ENCODE measurements at regions not wholly inside any gene's neighbourhood (a gene's known extent, or its start where the extent isn't known, plus 50 kb on each side); places are given as distances from the start of the nearest gene placed in this dataset.
"Not testable (repeated sequence)": the region's sequence is repeated elsewhere in the genome, so short reads cannot be mapped to it uniquely, and the experiment has no call there.

DNA sequence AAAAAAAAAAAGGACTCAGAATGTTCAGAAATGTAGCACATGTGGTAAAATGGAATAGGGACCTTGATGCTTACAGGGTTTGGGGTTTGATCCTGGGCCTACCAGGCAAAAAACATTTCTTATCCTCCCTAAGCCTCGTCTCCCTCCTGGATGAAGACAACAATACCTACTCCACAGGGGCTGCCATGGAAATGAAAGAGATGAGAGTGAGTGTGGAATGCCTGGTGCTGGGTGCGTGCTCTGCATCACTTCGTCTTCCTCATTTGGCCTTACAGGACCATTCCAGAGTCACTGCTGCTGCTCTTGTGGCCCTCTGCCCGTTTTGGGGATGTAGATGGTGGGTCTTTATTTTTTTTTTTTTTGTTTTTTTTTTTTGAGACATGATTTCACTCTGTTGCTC lies 692.9 kb upstream of the EEF2KMT start:
- ChIA-PET POLR2A (no interaction called here), CTCF (no interaction called here)

DNA sequence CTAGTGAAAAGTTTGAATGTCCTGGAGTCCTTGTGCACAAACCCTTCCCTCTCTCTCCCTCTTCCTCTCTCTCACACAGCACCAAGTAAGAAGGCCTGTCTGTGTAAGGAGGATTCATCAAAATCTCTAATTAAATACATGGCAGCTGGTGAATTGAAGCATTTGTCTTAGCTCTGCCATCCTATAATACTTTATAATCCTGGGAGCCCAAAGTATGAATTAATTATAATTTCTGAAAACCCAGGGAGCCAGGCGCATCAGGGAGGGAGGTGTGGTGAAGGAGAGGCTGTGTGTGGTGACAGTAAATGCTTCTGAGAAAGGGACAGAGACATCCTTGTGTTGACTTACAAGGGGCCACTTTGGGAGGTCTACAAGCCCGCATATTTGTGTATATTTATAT lies 691.4 kb upstream of the EEF2KMT start:
- ChIA-PET CTCF (no interaction called here), POLR2A (no interaction called here)

DNA sequence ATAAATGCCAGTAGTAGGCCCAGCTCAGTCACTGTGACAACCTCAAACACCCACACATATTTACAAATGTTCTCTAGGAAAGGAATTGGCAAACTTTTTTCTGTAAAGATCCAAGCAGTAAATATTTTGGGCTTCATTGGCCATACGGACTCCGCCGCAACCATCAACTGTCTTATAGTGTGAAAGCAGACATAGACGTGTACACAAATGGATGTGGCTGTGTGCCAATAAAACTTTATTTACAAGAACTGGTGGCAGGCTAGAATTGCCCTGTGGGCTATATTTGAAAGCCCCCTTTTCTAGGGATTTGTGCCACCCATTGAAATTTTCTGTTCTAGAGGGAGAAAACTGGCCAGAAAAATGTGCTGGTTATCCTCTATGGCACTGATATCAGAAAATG lies 683.8 kb upstream of the EEF2KMT start:
- ChIA-PET CTCF (no interaction called here), POLR2A (no interaction called here)

DNA sequence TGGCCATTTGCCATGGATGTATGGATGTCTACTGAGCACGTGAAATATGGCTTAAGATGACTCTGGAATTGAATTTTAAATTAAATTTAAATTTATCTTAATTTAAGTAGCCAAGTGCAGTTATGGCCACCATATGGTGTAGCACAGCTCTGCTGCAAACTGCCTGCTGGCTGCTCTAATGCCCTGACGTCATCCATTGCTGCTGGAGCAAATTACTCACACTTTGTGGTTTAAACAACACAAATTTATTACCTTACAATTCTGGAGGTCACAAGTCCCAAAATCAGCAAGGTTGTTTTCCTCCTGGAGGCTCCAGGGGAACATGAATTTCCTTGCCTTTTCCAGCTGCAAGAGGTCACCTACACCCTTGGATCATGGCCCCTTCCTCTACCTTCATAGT lies 679.3 kb upstream of the EEF2KMT start:
- POLR2A ChIA-PET: no interaction called here
- CTCF ChIA-PET: no interaction called here

DNA sequence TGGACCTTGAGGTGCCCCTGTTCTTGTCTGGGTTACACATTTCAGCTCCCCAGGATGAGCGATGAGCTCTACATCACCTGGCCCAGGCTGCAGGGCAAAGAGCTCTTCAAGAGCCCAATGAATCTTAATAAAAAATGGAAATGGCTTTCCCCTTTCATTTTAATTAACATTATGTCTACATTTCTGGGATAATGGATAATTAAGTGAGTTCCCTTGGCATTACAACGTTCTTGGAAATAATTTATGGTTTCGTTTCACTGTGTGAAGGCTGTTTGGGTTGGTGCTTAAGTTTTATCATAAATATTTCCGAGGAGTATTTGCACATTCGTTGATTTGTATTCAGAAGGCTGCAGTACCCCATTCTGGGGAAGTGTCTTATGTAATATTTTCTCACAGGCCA lies 678.3 kb upstream of the EEF2KMT start:
- POLR2A ChIA-PET: no interaction called here
- CTCF ChIA-PET: no interaction called here

DNA sequence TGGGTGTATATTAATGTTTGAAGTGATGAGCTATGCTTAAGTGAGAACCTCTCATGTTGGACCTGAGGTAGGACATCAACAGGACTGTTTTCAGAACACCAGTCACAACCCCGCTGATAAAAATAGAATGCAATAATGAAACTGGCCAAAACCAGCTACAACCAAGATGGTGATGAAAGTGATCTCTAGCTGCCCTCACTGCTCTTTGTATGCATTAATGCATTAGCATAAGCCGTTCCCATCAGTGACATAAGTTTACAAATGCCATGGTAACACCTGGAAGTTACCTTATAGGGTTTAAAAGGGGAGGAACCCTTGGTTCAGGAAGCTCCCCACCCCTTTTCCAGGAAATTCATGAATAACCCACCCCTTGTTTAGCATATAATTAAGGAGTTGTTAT lies 672.5 kb upstream of the EEF2KMT start:
- CTCF ChIA-PET: no interaction called here
- POLR2A ChIA-PET: no interaction called here

DNA sequence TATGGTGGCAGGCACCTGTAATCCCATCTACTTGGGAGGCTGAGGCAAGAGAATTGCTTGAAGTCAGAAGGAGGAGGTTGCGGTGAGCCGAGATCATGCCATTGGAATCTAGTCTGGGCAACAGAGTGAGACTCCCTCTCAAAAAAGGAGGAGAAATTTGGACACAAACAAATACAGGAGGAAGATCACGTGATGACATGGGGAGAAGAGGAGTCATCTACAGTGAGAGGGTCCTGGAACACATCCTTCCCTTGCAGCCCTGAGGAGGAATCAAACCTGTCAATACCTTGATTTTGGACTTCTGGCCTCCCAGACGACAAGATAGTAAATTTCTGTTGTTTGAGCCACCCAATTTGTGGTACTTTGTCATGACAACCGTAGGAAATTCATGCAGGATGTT lies 671.9 kb upstream of the EEF2KMT start:
- POLR2A ChIA-PET: no interaction called here
- CTCF ChIA-PET: interaction anchor here (0.7 kb wide), 1 partner anchor 38 kb away, joined by 3 read pairs; no protein-coding TSS in a partner anchor

DNA sequence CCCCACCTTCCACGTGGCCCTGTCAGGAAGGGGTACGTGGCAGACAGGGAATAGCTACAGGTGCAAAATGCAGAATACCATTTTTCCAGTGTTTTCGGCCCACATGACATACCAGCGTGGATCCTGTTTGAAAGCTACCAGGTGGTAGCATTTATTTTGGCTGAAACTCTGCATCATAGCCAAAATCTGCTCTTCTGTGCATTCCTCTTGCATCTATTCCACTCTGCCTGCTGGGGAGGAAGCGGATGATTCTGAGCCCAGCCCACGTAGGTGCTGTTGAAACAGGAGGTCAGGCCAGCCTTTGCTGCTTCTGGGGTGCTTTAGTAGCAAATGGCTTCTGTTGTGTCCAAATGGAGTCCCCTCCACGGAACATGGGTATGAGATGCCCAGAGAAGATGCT lies 670.9 kb upstream of the EEF2KMT start:
- CTCF ChIA-PET: no interaction called here
- POLR2A ChIA-PET: no interaction called here

DNA sequence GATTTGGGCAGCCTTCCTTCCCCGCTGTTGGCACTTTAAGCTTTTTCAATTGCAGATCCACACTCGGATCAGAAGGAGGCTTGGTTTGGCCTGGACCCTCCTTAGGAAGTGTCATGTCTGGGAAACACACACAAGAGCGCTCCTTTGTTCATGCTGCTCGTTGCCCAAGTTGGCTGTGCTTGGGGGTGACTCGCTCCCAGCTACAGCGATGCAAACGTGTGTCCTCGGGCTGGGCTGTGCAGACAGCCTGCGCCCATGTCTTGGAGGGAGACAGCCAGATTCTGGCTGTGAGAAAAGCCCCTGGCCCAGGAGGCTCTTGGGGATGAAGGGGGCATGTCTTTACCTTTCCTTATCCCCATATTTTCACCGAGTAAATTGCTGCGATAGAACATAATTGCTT lies 665.6 kb upstream of the EEF2KMT start:
- ChIA-PET CTCF (no interaction called here), POLR2A (no interaction called here)

DNA sequence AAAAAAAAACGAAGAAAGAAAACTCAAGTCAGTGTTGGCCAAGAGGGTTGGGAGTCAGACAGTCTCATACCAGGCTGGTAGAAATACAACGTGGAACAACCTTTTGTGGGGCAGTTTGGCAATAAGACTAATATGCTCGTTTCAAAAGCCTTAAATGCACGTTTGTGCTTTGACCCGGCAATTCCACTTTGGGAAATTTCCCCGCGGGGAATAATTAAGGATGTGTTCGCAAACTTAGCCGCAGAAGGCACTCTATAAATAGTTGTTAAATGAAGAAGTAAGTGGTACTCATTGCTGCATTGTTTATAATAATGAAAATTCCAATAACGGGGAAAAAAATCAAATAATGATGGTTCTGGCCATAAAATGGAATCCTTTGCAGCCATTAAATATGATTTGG lies 664.8 kb upstream of the EEF2KMT start:
- ChIA-PET CTCF (no interaction called here), POLR2A (no interaction called here)

DNA sequence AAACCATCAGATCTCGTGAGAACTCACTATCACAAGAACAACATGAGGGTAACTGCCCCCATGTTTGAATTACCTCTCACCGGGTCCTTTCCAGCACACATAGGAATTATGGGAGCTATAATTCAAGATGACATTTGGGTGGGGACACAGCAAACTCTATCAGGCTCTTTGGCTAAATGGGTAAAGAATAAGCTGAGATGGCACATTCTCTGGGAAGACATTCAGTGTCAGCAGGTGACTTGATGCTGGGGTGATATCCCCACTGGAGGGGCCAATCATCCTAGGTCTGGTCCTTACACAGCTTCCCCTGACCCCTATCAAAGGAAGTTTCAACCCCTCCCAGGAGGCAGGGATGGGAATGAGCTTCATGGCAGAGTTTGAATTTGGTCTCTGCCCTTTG lies 664.0 kb upstream of the EEF2KMT start:
- CTCF ChIA-PET: no interaction called here

DNA sequence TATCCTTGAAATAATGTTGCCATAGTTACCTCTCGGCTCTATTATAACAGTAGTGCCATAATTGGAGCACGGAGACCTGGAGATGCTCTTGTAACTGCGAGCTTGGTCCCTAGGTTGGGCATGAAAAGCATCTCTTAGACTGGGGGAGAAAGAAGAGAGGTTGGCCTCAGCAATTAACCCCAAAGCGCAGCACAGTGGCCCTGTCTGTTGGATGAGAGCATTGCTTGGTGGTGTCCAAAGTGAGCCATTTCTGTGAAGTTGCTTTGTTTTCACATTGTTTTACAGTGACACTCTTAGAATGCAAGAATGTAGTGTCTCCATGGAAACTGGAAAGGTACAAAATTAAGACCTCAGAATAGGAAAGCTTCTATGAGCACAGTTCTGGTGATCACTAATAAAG lies 660.7 kb upstream of the EEF2KMT start:
- ChIA-PET CTCF (no interaction called here), POLR2A (no interaction called here)

More for the DNA sequence above, 664.0 kb upstream of the EEF2KMT start:
- POLR2A ChIA-PET: no interaction called here

DNA sequence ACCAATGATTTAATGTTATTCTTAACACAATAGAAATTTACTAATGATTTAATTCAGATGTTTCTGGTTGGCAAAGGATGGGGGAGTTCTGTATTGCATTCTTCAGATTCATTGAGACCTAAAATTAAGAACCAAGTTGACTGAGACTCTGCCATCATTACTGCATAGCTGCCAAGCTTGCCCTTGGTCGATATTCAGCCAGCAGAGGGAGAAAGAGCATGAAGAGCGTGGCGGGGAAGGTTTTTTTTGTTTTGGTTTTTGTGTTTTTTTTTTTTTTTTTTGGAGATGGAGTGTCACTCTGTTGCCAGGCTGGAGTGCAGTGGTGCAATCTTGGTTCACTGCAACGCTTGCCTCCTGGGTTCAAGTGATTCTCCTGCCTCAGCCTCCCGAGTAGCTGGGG lies 659.4 kb upstream of the EEF2KMT start:
- POLR2A ChIA-PET: no interaction called here

DNA sequence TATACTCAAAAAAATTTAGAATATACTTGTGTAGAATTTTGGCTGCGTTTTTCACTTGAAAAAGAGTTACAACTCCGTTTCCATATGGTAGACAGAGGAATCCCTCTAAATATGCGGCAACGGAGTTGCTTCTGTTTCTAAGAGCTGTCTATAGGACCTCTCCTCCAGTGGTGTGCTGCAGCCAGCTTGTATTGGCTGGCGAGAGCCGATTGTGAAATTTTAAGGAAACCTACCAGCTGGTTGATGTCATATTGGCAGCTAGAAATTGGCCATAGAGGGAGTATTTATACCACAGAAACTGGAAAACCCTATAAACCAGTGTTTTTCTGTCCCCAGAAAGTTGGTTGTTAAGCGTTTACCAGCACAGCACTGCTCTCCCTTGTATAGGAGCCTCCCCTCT lies 655.8 kb upstream of the EEF2KMT start:
- ChIA-PET CTCF (no interaction called here), POLR2A (no interaction called here)

More for the DNA sequence above, 659.4 kb upstream of the EEF2KMT start:
- CTCF ChIA-PET: no interaction called here

DNA sequence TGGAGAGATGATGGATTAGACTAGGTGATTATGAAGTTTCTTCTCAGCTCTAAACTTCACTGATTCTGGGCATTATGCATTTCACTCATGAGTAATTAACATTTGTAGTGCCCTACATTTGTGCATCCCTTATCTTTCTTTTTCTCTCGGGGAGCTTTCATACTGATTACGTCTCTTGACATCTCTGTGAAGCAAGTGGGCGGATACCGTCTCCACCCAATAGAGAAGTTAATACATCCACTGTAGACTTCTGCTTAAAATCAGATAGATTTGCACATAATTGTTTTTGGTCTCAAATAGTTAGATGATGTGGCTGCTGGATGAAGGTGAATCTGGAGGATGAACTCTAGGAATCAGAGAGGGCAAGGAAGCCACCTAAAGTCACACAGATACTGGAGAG lies 653.6 kb upstream of the EEF2KMT start:
- ChIA-PET POLR2A (no interaction called here), CTCF (no interaction called here)

DNA sequence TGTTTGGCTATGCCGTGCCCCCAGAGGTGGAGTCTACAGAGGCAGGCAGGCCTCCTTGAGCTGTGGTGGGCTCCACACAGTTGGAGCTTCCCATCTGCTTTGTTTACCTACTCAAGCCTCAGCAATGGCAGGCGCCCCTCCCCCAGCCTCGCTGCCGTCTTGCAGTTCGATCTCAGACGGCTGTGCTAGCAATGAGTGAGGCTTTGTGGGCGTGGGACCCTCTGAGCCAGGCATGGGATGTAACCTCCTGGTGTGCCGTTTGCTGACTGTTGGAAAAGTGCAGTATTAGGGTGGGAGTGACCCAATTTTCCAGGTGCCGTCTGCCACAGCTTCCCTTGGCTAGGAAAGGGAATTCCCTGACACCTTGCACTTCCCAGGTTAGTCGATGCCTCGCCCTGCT lies 652.8 kb upstream of the EEF2KMT start:
- POLR2A ChIA-PET, CTCF ChIA-PET: not testable (repeated sequence)

DNA sequence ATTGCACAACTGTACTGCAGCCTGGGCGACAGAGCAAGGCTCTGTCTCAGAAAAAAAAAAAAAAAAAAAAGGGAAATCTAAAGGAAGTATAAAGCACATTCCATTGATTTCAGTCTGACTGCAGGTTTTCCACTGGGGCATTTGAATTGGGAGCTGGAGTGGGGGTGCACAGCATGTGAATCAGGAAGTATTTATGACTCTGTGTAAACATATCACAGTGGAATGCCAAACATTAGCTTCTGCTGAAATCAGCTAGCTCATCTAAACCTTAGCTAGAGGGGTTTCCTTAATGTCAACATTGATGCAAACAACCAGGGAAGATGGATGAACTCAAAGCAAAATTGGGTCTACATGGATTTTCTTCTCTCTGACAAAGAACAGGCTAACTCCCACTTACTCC lies 641.0 kb upstream of the EEF2KMT start:
- CTCF ChIA-PET: no interaction called here
- POLR2A ChIA-PET: no interaction called here

DNA sequence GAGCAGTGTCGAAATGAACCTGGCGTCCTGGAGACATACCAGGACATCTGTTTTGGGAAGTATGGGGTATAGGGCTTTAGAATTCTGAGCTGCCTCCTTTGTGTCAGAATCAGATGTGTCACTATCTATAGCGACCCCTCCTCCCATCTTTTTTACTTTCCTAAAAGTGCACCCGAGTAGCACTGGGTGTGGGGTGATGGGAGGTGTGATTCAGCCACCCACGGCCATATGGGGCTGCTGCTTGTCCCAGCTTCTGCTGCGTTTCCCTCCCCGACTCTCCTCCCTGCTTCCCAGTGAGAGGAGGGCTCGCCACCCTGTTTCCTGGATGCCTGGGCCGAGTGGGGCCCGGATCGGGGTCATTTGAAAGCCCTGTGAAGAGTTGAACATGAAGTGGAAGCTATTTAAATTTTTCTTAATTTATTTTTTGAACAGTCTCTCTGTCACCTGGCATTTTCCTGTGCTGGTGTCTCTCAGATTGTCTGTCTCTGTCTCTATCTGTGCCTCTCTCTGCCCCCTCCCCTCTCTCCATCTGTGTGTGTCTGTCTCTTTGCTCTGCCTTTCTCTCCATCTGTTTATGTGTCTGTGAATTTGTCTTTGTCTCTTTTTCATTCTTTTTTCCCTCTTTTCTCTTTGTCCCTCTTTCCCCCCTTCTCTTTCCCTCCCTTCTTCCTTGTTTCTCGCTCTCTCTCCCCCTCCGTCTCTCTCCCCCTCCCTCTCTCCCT lies 638.8 kb upstream of the EEF2KMT start:
- ChIA-PET CTCF (no interaction called here), POLR2A (no interaction called here)

DNA sequence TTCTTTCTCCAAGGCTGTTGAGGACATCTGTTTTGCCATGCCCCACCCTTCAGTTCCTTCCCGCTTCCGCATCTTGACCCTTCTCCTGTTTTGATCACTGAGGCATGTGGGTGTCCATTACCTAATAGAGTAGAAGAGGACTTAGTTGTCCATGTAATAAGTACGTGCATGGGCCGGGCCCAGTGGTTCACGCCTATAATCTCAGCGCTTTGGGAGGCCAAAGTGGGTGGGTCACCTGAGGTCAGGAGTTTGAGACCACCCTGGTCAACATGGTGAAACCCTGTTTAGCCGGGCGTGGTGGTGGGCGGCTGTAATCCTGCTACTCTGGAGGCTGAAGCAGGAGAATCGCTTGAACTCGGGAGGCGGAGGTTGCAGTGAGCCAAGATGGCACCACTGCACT lies 637.8 kb upstream of the EEF2KMT start:
- ChIA-PET POLR2A (no interaction called here), CTCF (no interaction called here)

DNA sequence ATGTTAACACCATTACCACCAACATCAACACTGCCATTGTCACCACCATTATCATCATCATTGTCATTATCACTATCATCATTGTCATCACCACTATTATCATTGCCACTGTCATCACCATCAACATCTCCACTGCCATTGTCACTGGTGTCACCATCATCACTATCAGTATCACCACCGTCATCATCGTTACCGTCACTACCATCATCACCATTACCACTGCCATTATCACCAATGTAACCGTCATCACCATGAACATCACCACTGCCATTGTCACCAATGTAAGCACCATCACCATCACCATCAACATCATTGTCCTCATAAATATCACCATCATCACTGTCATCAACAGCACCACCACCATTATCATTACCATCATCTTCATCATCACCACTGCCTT lies 633.2 kb upstream of the EEF2KMT start:
- CTCF ChIA-PET: no interaction called here
- POLR2A ChIA-PET: no interaction called here

DNA sequence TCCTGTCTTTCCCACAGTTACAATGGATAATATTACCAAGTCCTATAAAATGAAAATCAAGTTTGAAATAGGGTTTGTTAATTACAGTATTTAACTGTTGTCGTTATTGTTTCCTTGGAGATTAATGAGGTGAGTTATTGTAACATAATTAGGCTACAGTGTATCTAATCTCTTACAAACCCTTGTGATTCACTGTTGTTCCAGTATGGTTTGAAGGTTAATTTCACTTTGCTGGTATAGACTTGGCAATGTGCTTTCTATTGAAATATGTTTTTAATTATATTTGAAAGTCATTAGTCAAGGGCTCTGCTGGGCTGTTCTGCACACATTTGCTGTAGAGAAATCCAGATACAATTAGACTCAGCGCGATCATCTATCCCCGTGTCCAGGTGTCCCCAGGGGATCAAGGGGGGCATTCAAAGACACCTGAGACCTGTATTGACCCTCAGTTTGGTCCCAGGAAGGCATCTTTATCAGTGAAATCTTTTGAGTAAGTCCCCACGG lies 624.6 kb upstream of the EEF2KMT start:
- CTCF ChIA-PET: no interaction called here

DNA sequence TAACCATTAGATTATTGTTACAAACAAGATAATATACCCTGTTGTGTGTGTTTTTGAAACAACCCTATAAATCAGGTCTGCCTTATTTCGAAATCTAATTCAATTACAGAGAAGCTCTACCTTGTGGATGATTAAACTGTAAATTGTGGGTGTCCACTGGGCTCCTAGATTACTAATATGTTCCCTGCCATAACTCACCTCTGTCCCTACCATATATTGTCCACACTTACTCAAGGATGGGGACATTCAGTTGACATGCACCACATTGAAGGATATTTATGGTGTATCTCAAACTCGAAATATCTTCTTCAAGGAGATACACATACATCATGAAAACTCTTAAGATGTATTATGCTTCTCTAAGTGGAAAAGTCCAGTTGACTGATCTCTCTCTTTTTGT lies 617.6 kb upstream of the EEF2KMT start:
- ChIA-PET CTCF (no interaction called here), POLR2A (no interaction called here)

More for the DNA sequence above, 624.6 kb upstream of the EEF2KMT start:
- POLR2A ChIA-PET: no interaction called here

DNA sequence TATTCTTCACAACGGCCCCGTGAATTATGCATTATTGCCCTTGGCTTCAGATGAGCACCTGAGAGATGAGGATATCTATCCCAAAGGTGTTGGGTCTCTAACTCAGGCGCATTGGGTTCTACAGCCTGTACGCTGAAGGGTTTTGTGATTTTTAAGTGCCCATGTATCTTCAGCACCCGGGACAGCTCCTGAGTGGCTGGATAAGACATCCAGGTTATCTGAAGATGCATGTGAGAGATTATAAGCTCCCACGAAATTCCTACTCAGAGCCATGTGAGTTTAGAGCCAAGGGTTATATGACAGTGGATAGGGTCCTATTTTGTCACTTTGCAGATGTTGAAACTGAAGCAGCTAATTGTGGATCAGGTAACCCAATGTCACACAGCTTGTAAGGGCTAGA lies 612.3 kb upstream of the EEF2KMT start:
- CTCF ChIA-PET: no interaction called here
- POLR2A ChIA-PET: no interaction called here
